ENCODE measurements at regions not wholly inside any gene's neighbourhood (a gene's known extent, or its start where the extent isn't known, plus 50 kb on each side); places are given as distances from the start of the nearest gene placed in this dataset.

- no peak for DNase-seq
These were observed 67.6 kb downstream of the NMUR2 start for GRCh38 chr5:152337484-152337883.

GRCh38 chr5:152335461-152335860 lies 69.6 kb downstream of the NMUR2 start:
- DNase-seq: no peak

- DNase-seq: no peak
These were observed 72.2 kb downstream of the NMUR2 start for GRCh38 chr5:152332716-152333460.

GRCh38 chr5:152331718-152332117 lies 73.4 kb downstream of the NMUR2 start:
- DNase-seq: no peak

- no peak for DNase-seq
These were observed 74.1 kb downstream of the NMUR2 start for GRCh38 chr5:152331006-152331405.

- DNase-seq: no peak
These were observed 75.3 kb downstream of the NMUR2 start for GRCh38 chr5:152329761-152330283.

GRCh38 chr5:152329207-152329606 lies 75.9 kb downstream of the NMUR2 start:
- no peak for DNase-seq

GRCh38 chr5:152315942-152316341 lies 89.1 kb downstream of the NMUR2 start:
- no peak for DNase-seq

GRCh38 chr5:152314196-152314829 lies 90.8 kb downstream of the NMUR2 start:
- no peak for DNase-seq

- no peak for DNase-seq
These were observed 95.1 kb downstream of the NMUR2 start for GRCh38 chr5:152309926-152310450.

GRCh38 chr5:152306386-152306785 lies 98.7 kb downstream of the NMUR2 start:
- DNase-seq: no peak

GRCh38 chr5:152305525-152305924 lies 99.6 kb downstream of the NMUR2 start:
- DNase-seq: no peak

- DNase-seq: no peak
These were observed 101.2 kb downstream of the NMUR2 start for GRCh38 chr5:152303841-152304240.

- DNase-seq: no peak
These were observed 107.2 kb downstream of the NMUR2 start for GRCh38 chr5:152297866-152298265.

- DNase-seq: no peak
These were observed 111.9 kb downstream of the NMUR2 start for GRCh38 chr5:152293189-152293588.

GRCh38 chr5:152290181-152290580 lies 114.9 kb downstream of the NMUR2 start:
- no peak for DNase-seq

GRCh38 chr5:152288917-152289595 lies 116.0 kb downstream of the NMUR2 start:
- DNase-seq: no peak

GRCh38 chr5:152288499-152288898 lies 116.6 kb downstream of the NMUR2 start:
- DNase-seq: no peak

- no peak for DNase-seq
These were observed 119.3 kb downstream of the NMUR2 start for GRCh38 chr5:152285764-152286163.

- no peak for DNase-seq
These were observed 122.7 kb downstream of the NMUR2 start for GRCh38 chr5:152282331-152282730.

- DNase-seq: no peak
These were observed 127.1 kb downstream of the NMUR2 start for GRCh38 chr5:152277936-152278335.

- DNase-seq: no peak
These were observed 130.9 kb downstream of the NMUR2 start for GRCh38 chr5:152274224-152274623.

- DNase-seq: no peak
These were observed 133.7 kb downstream of the NMUR2 start for GRCh38 chr5:152271420-152271819.

GRCh38 chr5:152270096-152270495 lies 135.0 kb downstream of the NMUR2 start:
- no peak for DNase-seq

Data from CD4-positive, alpha-beta T cell treated with Interferon gamma for 1 hour (primary cell).